NB4 (cell line): ENCODE measurements at regions not wholly inside any gene's neighbourhood (a gene's known extent, or its start where the extent isn't known, plus 50 kb on each side); places are given as distances from the start of the nearest gene placed in this dataset.
"Not testable (repeated sequence)": the region's sequence is repeated elsewhere in the genome, so short reads cannot be mapped to it uniquely, and the experiment has no call there.

Experiments
- DNase-seq: peaks from one replicate; pipeline ENCODE4 v3.0.0; 2010; ENCODE audit warnings: low read depth
- H3K4me3 ChIP-seq: one replicate; pipeline ENCODE4 v1.5.1; 2011; ENCODE audit warnings: mild to moderate bottlenecking, low read depth, low read length, moderate library complexity
- CTCF ChIP-seq: IDR thresholded peaks from one replicate; pipeline ENCODE4 v1.5.1; 2012; ENCODE audit warnings: low read depth, low read length
- MYC ChIP-seq: IDR thresholded peaks from 2 replicates; pipeline ENCODE4 v1.6.1; 2011; ENCODE audit warnings: low read depth, low read length
- POLR2A ChIP-seq: IDR thresholded peaks from 2 replicates; pipeline ENCODE4 v1.6.1; 2011; ENCODE audit warnings: mild to moderate bottlenecking; ENCODE audit not compliant: insufficient read length; ENCODE audit errors: extremely low read depth
- TF ChIP-seq, protein P1 (sequence below): IDR thresholded peaks from 2 replicates; pipeline ENCODE4 v1.6.1; 2011; ENCODE audit warnings: low read depth, low read length

GRCh38 chr5:124913329-124913653, 166.9 kb upstream of the ZNF608 start:
- TF ChIP-seq MYC (no peak), CTCF (no peak), POLR2A (no peak)
- TF ChIP-seq, protein P1, sequence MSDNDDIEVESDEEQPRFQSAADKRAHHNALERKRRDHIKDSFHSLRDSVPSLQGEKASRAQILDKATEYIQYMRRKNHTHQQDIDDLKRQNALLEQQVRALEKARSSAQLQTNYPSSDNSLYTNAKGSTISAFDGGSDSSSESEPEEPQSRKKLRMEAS: no peak
- no peak overlapping the region for H3K4me3 ChIP-seq
- DNase-seq: no peak

- H3K4me3 ChIP-seq: not testable (repeated sequence)
These were observed 169.9 kb upstream of the ZNF608 start for GRCh38 chr5:124916313-124916712.

GRCh38 chr5:124918618-124919017, 172.2 kb upstream of the ZNF608 start:
- TF ChIP-seq, protein P1: no peak
- no peak for TF ChIP-seq MYC
- no peak for TF ChIP-seq CTCF
- no peak for TF ChIP-seq POLR2A
- H3K4me3 ChIP-seq: no peak overlapping the region
- no peak for DNase-seq

More at GRCh38 chr5:124916313-124916712, 169.9 kb upstream of the ZNF608 start:
- DNase-seq: not testable (repeated sequence)

- DNase-seq: peak; percentile 15
- H3K4me3 ChIP-seq: no peak overlapping the region
- no peak for TF ChIP-seq CTCF
- no peak for TF ChIP-seq MYC
These were observed 172.6 kb upstream of the ZNF608 start for GRCh38 chr5:124919076-124919475.

DNA sequence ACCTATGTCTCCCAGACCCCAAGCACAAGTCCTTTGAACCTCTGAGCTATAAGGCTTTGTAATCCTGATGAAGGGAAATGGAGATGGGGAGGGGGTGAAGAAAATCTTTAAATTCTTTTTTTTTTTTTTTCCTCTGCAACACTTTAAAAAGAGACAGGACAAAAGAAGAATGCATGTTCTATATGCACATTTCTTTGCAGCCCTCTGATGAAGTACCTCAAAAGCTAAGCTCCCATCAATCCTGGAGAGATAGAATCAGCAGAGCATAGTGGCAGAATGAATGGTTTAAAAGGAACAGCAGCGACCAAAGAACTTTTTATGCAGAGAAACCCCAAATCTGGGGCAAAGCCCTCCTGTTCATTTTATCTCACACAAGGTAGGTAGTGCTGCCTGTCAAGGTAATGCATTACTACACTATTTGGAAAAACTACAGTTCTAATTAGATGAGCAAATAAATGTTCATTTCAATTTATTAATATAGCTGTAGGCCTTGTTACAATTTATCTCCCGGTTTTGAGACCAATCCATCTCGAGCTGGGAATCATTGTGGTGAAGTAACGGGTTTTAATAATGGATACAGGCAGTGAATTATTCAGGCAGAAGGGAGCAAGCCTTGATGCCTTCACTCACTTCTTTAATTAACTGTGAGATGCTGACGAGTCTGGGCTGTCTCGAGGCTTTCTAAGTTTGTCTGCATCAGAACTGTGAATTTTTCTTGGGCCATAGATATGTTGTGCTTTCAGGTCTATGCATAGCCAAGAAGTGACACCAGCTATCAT, 173.5 kb upstream of the ZNF608 start:
- TF ChIP-seq CTCF (no peak), MYC (no peak), POLR2A (no peak)
- TF ChIP-seq, protein P1: no peak
- DNase-seq: no peak
- H3K4me3 ChIP-seq: no peak overlapping the region

DNA sequence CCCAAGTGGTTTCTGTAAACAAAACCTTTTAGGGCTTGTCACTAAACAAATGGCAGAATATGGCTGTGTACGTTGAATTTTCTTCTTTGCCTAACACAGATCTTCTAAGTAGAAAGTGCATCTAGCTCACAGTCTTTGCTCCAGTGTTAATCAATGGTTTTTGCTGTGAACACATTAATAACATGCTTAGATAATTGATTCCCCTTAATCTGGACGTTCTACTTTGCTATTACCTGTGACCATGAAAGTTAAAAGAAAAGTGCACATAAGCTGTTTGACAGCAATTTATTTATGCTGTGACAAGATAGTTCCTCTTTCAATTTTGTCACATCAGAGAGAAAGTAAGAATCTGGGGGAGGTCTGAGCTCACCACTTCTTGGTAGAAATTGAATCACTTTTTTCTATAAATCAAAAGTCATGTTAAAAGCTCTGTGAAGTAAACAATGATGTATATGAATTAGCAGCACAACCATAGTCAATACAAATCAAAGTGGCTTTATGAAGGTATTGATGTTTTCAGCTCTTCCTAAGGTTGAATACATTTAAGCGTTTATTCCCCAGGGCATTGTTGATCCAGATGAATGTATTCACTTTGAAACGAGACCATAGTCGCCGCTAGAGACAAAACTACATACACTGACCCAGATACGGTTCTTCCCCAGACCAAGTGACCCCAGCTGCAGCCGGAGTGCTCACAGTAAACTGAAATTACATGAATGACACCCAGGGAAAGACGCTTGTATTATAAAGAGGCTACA, 174.6 kb upstream of the ZNF608 start:
- H3K4me3 ChIP-seq: no peak overlapping the region
- DNase-seq: peak; percentile 25
- TF ChIP-seq POLR2A (no peak), MYC (no peak), CTCF (no peak)
- TF ChIP-seq, protein P1: no peak
